GM21447 (cell line): ENCODE measurements at regions not wholly inside any gene's neighbourhood (a gene's known extent, or its start where the extent isn't known, plus 50 kb on each side); places are given as distances from the start of the nearest gene placed in this dataset.

ENCODE experiments used
- ATAC-seq: cut with Tn5 transposase; IDR thresholded peaks from one replicate; pipeline ENCODE4 v1.9.1; 2021; ENCODE audit not compliant: unreplicated experiment

DNA sequence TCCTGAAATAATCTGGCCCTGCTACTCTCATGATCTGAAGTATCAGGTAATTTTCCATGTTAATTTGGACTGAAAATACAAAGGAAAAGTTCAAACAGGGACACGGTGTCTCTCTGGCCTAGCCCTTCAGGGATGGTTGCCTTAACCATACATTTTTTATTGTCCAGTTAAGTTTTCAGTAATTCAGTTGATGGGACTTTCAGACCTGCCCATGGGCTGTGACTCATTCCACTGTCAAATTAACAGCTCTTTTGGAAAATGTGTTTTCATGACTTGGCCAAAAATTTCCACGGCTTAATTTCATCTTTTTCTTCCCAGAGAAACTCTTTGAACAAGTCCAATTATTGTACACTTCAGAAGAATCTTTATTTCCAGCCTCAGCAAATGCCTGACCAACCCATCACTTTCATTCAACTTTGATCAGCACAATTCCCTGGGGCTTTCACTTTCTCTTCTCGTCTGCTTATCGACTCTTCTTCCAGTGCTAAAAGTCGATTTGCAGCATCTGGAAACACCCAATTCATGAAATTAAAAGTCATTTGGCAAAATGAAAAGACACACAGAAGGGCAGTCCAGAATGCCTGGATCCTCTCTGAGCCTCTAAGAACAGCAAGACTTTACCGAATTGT is 293.9 kb downstream of the RAB28 start:
- ATAC-seq = no peak

DNA sequence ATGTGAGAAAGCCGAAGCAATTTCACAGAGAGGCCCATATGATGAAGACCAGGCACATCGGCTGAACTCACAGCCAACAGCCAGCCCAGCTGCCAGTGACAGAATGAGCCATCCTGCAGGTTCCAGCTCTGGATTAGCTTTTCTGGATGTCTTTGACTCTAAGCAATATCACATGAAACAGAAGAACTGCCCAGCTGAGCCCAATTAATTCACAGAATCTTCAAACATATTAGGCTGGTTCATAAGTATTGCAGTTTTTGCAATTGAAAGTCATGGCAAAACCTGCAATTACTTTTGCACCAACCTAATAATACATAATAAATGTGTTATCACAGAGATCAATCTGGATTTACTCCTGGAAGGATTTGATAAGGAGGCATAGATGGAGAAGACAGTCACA is 299.9 kb downstream of the RAB28 start:
- ATAC-seq = no peak

DNA sequence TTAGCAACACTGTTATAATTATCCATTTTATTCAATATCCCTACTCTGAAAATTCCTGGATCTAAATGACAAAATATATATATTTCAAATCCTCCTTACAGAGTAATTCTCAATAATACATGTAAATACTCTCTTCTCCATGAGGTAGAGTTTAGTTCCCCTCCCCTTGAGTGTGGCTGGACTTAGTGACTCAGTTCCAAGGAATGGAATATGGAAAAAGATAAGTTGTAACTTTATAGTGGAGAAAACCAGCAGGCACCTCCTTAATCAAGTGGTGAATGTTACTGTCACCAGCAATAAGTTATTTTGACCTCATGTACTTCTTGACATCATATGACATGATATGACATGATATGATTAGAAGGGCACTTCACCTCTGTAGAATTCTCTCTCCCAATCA is 302.0 kb downstream of the RAB28 start:
- no peak for ATAC-seq

DNA sequence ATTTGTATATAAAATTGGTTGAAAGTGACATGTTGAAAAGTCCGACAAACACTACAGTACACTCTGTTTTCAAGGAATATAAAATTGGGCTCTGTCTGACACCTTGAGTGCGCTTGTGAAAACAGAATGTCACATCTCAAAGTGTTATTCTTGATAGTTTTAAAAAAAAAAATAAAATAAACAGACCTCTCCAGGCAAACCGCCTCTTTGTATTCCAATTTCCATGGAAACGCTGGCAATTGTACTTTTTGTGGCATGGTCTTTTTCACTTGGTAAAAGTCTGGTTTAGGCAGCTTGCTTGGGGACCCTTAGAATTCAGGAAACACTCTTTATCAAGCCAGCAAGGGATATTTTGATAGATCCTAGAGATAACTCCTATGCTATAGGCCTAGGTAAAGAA is 302.5 kb downstream of the RAB28 start:
- ATAC-seq = no peak

DNA sequence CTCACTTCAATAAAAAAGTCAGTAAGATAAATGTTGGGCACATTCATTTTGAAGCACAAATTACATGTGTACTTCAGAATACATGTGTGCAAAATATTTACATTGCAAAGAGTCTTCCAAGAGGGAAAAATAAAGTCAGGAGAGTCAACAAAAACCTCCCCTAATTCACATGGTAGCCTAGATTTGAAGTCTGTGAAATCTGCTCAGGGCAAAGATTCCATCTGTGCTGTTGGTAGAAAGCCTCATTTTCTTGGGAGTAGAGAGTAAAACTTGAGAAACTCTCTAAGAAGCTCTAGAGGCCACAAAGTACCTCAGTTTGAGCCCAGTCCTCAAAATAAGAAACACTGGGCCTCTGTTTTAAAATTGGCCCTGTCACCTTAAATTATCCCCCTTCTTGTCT is 303.4 kb downstream of the RAB28 start:
- no peak for ATAC-seq

DNA sequence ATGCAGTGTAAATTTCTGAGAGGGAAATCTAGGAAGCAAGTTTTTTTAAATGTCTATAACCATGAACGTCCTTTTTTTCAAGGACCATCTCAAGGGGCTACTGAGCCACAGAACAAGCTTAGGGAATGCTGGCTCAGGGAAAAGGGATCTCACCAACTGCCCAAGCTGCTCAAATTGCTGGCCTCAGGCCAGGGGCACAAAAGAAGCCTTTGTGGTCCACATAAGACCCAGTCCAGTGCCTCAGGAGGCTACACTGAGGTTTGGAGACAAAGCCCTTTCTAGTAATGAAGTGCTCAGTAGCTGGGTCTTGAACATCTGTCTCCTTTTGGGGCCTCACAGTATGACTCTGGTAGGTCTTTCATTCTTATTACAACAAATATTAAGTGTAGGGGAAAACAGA is 305.5 kb downstream of the RAB28 start:
- no peak for ATAC-seq

DNA sequence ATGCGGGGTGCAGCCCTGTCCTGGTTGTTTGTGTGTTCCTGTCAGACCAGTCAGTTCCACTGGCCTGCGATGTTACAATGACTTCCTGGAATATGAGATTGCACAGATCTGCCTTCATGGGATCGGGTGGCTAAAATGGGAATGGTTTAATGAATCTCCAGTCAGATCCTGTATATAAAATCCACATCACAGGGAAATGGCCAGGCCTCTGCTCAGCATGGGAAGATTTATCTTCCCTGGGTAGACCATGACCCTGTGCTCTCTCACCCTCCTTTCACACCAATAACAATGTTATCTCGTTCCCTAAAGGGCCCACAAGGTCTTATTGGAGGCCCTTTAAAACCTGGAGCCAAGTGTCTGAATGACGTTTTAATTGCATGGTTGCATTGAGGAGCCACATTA is 307.4 kb downstream of the RAB28 start:
- no peak for ATAC-seq

DNA sequence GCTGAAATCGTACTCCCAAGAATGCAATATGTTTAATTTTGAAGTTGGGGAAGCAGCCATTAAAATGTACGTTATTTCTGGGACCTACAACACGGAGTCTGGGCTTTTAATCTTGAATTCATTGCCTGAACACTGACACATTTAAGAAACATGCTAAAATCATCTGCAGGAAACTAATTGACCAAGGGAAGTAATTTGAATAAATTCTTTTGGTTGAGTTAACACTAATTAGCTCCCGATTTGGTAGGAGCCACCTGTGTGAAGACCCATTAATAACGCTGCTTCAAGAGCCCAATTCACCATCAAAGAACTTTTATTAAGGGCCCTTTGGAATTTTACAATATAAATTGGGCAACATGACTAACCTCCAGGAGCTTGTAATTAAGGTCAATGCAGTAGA is 309.2 kb downstream of the RAB28 start:
- no peak for ATAC-seq

DNA sequence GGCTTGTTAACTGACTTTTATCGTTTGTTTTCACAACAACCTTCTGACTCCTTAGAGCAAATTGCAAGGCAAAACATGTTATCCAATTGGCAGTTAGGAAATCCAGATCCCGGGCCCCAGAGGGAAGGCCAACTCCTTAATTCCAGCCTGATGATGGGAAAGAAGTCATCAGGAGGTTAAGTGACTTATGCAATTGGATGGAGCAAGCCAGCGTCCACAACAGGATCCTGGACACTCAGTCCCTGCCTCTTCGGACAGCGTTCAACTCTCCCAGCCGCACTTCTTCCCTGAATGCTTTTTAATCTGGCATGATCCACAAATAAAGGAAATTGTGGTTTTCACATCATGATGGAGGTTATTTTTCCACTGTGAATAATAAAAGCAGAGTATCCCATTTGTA is 310.1 kb downstream of the RAB28 start:
- ATAC-seq = no peak

DNA sequence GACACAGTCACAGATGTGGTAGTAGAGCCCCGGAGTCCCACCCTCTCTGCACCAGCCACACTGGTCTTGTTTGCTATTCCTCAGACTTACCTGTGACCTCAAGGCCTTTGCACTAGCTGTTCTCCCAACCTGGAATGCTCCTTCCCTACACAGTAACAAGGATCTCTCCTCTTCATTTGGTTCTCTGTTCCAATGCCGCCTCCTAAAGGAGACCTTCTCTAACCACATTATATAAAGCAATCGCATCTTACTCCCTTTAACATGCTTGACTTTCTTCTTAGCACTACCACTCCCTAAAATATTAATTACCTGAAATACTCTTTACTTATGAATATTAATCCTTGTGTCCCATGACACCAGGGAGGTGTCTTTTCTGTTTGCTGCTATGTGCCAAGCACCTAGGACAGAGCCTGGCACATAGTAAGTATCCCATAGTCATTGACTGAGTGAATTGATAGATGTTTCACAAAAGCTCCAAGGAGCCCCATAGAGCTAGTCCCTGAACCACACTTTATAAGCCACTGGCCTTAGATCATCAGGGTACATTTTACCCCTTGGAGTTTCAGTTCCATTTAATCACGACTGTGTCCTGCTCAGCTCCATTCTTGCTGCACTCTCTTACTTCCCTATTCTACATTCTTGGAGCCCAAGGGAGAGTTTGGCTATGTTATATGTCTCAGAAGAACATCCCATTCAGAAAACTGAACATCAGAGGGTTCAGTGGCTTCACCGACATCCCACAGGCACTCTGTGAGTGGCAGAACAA is 312.7 kb downstream of the RAB28 start:
- ATAC-seq = no peak

DNA sequence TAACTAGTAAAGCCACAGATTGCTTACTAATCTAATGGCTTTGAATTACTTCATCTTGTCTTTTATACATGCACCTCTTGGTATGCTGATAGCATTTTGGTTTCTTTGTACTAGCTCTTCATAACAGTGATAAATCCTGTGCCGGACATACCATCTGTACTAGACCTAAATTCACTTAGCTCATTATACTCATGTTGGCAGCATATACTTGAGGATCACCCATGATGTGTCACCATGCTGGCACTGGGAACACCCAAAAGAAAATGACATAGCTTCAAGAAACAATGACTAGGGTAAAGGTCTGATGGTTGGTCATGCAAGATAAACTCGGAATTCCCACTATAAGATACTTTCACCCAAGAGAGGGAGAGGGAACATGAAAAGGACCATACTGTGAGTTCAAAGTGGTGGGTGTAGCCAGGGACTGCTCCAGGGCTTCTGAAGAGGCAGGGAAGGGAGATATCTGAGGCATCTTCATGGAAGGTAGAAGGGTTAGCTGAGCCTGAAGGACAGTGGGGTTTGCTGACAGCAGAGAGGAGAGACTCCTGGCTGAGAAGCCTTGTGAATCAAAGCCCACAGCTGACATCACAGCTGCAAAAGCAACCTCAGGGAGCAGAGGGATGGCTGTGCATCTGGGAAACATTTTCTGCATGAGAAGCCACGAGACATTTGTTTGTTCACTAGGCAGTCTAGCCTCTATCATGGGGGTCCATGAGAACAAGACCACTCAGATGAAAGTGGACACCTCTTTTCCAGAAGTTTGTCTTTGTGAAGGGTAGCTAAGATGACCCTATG is 314.2 kb downstream of the RAB28 start:
- ATAC-seq = no peak

DNA sequence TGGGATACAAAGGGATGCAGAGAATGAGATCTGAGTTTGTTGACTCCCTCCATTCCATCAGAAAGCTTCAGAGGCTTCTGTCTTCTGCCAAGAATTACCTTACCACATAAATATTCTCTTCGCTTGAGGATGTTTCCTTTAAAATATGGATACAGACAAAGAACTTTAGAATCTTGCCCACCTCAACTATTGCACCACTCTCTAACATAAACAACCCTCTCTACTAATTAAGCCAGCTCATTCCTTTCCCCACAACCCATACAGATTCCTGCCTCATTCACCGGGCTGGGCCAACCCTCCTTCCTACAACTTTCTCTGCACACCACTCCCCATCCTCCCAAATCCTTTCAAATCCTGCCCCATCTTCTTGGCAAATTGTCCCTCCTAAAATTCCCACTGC is 315.8 kb downstream of the RAB28 start:
- ATAC-seq = no peak

DNA sequence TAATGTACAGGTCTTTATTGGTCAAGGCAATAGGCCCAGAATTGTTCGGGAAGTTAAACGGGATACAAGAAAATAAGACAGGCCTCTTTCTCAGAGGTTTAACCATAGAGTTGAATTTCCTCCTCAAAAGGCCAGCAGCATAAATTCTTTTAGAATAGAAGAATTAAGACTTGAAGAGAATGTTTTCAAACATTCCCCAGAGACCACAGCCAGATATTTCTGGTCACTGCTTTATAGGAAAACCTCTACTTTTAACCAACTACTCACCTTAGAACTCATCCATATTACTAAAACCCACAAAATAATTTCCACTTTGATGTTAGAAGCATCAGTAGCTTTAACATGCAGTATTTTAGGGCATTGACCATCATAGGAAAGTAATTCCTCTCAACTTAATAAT is 317.9 kb downstream of the RAB28 start:
- no peak for ATAC-seq

DNA sequence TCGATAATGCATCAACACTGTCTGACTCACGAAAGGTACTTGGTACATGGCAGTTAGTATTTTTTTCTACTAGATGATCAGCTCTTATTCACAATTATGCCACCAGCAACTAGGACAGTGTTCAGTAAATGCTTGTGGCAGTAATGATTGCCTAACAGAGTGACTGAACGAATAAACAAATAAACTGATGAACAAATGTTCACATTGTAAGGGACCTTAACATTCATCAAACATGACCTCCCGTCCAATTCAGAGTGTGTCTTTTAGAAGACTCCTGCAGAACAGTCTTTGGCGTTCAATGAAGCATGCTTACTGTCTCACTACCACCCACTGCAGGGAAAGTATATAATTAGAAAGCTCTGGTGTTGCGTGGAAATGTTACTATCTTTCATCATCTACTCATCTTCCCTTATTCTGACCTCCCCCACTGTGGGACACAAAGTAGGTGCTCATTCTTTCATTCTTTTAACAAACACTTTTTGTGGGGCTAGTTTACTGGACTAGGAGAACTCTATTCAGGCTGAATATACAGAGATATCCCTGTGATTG is 319.3 kb downstream of the RAB28 start:
- ATAC-seq = no peak

DNA sequence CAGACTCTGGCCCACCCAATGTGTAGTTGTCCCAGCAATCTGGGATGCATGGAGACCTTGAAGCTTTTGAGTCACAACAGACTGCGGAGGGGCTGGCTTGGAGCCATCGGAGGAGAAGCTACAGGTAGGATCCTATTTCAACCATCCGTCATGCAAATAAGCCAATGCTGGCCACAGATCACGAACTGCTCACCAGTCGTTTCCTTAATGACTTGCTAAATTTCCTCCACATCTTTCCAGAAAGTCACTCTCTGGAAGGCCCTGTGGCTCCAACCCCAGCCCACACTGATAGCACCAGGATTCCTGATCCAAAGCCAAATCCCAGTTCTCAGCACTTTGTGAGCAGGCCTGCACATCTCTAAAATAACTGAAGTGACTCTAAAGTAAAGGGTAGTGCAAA is 321.3 kb downstream of the RAB28 start:
- no peak for ATAC-seq

DNA sequence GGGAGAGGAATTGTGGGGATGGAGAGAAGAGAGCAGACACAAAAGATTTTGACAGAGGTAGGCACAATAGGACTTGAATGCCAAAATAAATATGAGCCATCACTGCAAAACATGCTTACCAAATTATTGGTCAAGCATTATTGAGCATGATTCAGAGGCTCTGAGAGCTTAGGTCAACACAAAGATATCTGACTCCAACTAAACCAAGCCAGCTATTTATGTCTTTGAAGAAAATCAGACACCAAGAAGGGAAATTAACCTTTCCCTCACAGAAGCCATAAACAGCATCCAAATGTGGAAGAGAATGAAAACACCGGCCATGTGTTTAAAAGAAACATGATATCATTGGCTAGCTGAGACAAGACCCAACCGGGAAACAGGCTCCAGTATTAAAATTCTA is 323.2 kb downstream of the RAB28 start:
- ATAC-seq = no peak

DNA sequence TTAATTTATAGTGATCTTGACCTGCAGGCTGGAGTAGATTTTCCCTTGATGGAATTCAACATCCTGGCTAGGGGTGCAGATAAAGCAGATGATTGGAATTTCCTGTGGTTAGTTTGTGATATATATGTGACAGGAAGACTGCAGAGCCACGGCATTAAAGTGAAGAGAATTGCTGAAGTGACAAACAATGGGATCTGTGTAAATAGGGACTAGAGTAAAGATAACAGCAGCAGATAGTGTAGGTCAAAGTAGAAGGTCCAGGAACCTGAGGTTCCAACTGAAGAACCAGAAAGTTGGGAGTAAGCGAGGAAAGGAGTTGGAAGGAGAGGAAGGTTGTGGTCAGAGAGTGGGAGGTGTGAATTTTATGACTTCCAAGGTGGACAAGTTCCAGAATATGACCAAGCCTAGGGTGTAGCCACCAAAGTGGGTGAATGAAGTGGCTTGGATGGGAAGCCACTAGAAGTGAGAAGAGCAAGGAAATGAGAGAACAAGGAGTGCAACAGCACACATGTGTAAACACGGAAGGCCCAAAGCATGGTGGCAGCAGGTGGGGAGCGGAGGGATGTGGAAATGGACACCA is 325.0 kb downstream of the RAB28 start:
- no peak for ATAC-seq

DNA sequence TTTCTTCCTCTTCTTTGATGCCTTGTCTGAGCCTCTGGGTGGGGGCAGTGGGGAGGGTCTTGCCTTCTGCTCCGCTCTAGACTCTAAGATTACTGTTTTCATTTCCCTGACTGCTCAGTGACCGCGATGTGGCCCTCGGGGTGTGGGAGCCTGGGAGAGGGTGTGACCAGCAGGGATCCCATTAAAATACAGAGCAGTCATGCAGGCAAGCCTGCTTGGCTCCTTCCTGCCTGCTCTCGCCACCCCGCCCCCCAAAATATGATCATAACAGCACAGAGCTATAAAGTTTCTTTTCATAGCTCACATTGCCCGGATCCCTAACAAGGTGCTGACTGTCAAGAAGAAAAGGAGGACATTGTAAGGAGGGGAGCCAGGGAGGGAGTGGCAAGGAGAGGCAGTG is 332.9 kb downstream of the RAB28 start:
- no peak for ATAC-seq

DNA sequence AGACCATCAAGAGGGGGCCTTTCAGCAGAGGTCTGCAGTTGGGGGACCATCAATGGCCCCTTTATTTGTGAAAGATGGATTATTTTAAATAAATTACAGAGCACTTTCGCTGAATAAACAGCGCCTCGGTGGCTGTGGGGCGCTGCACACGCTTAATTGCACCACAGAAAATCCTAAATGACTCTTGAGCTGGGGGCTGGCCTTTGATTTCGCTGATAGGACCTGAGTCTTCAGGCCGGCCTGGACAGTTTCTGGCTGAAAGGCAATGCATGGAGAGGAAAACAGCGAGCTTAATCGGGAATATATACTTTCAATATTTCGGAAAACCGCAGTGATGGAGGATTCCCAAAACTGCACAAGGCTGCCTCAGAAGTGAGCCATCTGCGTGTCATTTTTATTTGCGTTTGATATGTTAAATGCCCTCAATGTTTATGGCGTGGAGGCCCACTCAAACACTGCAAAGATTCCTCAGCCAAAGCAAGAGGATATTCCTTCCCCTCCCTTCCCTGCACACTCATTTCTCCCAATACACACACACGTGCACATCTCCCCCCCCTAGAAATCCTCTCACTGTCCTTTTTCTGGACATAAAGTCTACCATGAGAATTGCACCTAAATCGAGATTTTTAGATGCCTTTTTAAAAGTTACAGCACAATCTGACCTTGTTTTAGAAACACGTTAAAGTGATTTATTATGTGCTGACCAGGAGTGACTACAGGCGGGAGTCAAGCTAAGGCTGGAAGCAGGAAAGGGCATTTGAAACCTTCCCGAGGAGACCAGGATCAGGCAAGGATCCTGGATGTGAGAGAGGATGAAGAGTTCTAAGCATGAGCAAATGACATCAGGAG is 340.7 kb downstream of the RAB28 start:
- ATAC-seq = no peak

DNA sequence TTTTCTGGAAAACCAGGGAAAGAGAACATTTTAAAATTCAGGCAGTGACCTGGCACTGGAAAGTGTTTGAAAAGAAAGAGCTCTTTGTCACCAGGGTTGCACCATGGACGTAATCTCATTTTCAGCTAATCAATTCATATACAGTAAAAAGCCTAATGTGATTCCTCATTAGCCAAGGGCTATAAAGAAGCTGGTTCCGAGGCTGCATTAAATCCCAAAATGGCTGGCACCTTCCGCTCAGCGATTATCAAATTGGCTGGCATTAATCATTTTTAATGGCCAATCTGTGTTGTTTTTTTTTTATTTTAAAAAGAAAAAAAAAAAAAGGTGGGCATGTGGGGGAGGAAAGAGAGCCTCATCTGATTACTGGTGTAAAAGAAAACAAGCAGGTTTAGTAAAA is 341.4 kb downstream of the RAB28 start:
- ATAC-seq = no peak

DNA sequence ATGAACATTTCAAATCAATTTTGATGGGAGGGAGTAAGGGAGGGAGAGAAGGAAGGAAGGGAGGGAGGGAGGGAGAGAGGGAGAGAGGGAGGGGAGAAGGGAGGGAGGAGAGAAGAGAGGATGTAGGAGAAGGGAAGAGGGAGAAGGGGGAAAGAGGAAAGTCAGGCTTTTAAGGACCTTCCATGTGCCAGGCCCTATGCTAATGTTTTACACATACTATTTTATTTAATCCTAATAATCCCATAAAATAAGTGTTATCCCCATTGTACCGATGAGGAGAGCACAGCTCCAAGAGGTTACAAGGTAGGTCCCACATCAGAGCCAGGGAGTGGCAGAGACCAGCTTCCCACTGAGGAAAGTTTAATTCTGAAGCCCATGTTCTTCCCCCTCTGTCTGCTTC is 341.9 kb downstream of the RAB28 start:
- no peak for ATAC-seq
